ENCODE measurements at regions not wholly inside any gene's neighbourhood (a gene's known extent, or its start where the extent isn't known, plus 50 kb on each side); places are given as distances from the start of the nearest gene placed in this dataset.

GRCh38 chr5:58077966-58078365, 381.9 kb downstream of the PLK2 start:
- Mint-ChIP-seq H3K4me1 (ENCODE audit: low read depth) (peaks cover 9% of the 10 kb centered on the region), H3K27ac (no peak overlapping the region), H3K36me3 (ENCODE audit: insufficient read depth) (no peaks in the 10 kb centered on the region), H3K27me3 (no peaks in the 10 kb centered on the region), H3K4me3 (ENCODE audit: low read depth) (no peak overlapping the region), H3K9me3 (ENCODE audit: low read depth) (no peaks in the 10 kb centered on the region)
- no peak for TF ChIP-seq CTCF (IDR thresholded peaks at IDR 0.05; ENCODE audit: unreplicated experiment)
- DNase-seq (ENCODE audit: low spot score, unreplicated experiment), result no peak

GRCh38 chr5:58077416-58077815, 382.5 kb downstream of the PLK2 start:
- Mint-ChIP-seq H3K4me3 (ENCODE audit: low read depth) (no peak overlapping the region), H3K9me3 (ENCODE audit: low read depth) (no peaks in the 10 kb centered on the region), H3K27me3 (no peaks in the 10 kb centered on the region), H3K27ac (no peak overlapping the region), H3K36me3 (ENCODE audit: insufficient read depth) (no peaks in the 10 kb centered on the region), H3K4me1 (ENCODE audit: low read depth) (peaks cover 9% of the 10 kb centered on the region)
- TF ChIP-seq CTCF (IDR thresholded peaks at IDR 0.05; ENCODE audit: unreplicated experiment), result no peak
- no peak for DNase-seq (ENCODE audit: low spot score, unreplicated experiment)

- H3K27ac Mint-ChIP-seq, result no peak overlapping the region
- peaks cover 10% of the 10 kb centered on the region for H3K4me1 Mint-ChIP-seq (ENCODE audit: low read depth)
- H3K27me3 Mint-ChIP-seq, result no peaks in the 10 kb centered on the region
- no peak for TF ChIP-seq CTCF (IDR thresholded peaks at IDR 0.05; ENCODE audit: unreplicated experiment)
- no peak overlapping the region for H3K4me3 Mint-ChIP-seq (ENCODE audit: low read depth)
- no peaks in the 10 kb centered on the region for H3K9me3 Mint-ChIP-seq (ENCODE audit: low read depth)
- no peak for DNase-seq (ENCODE audit: low spot score, unreplicated experiment)
- no peaks in the 10 kb centered on the region for H3K36me3 Mint-ChIP-seq (ENCODE audit: insufficient read depth)
Measured at GRCh38 chr5:58076483-58077257, 383.2 kb downstream of the PLK2 start.

GRCh38 chr5:58075907-58076306, 384.0 kb downstream of the PLK2 start:
- H3K27ac Mint-ChIP-seq, result no peak overlapping the region
- peaks cover 16% of the 10 kb centered on the region for H3K4me1 Mint-ChIP-seq (ENCODE audit: low read depth)
- H3K9me3 Mint-ChIP-seq (ENCODE audit: low read depth), result no peaks in the 10 kb centered on the region
- no peak overlapping the region for H3K4me3 Mint-ChIP-seq (ENCODE audit: low read depth)
- no peak for TF ChIP-seq CTCF (IDR thresholded peaks at IDR 0.05; ENCODE audit: unreplicated experiment)
- DNase-seq (ENCODE audit: low spot score, unreplicated experiment), result no peak
- H3K27me3 Mint-ChIP-seq, result no peaks in the 10 kb centered on the region
- no peaks in the 10 kb centered on the region for H3K36me3 Mint-ChIP-seq (ENCODE audit: insufficient read depth)

GRCh38 chr5:58074717-58075116, 385.2 kb downstream of the PLK2 start:
- no peaks in the 10 kb centered on the region for H3K9me3 Mint-ChIP-seq (ENCODE audit: low read depth)
- no peaks in the 10 kb centered on the region for H3K36me3 Mint-ChIP-seq (ENCODE audit: insufficient read depth)
- no peaks in the 10 kb centered on the region for H3K27me3 Mint-ChIP-seq
- TF ChIP-seq CTCF (IDR thresholded peaks at IDR 0.05; ENCODE audit: unreplicated experiment), result no peak
- H3K27ac Mint-ChIP-seq, result no peak overlapping the region
- no peak overlapping the region for H3K4me3 Mint-ChIP-seq (ENCODE audit: low read depth)
- no peak for DNase-seq (ENCODE audit: low spot score, unreplicated experiment)
- H3K4me1 Mint-ChIP-seq (ENCODE audit: low read depth), result peaks cover 15% of the 10 kb centered on the region
